H9 (cell line): ENCODE measurements at regions not wholly inside any gene's neighbourhood (a gene's known extent, or its start where the extent isn't known, plus 50 kb on each side); places are given as distances from the start of the nearest gene placed in this dataset.

Source experiments
- DNase-seq: peaks from one replicate; pipeline ENCODE4 v3.0.0-alpha.2; 2017
- H2AFZ ChIP-seq: one replicate; pipeline ENCODE4 v1.6.1; 2013; ENCODE audit warnings: mild to moderate bottlenecking, low read length, control low read depth, moderate library complexity
- H2AK5ac ChIP-seq: 2 replicates; pipeline ENCODE4 v1.6.1; 2013; ENCODE audit warnings: low read length, control low read depth, mixed read lengths; ENCODE audit not compliant: insufficient read length
- H2BK120ac ChIP-seq: one replicate; pipeline ENCODE4 v1.6.1; 2013; ENCODE audit warnings: low read depth, mild to moderate bottlenecking, low read length, control low read depth, inconsistent platforms; ENCODE audit not compliant: poor library complexity, severe bottlenecking
- H2BK12ac ChIP-seq: 2 replicates; pipeline ENCODE4 v1.6.1; 2013; ENCODE audit warnings: low read length, control low read depth, mixed read lengths, low read depth; ENCODE audit not compliant: insufficient read length
- H2BK15ac ChIP-seq: 2 replicates; pipeline ENCODE4 v1.6.1; 2013; ENCODE audit warnings: low read depth, low read length, control low read depth
- H2BK20ac ChIP-seq: one replicate; pipeline ENCODE4 v1.6.1; 2013; ENCODE audit warnings: low read depth, mild to moderate bottlenecking, low read length, control low read depth, inconsistent platforms; ENCODE audit not compliant: poor library complexity, severe bottlenecking
- H2BK5ac ChIP-seq: 2 replicates; pipeline ENCODE4 v1.6.1; 2013; ENCODE audit warnings: low read length, control low read depth, mixed read lengths; ENCODE audit not compliant: insufficient read length
- H3K14ac ChIP-seq: 2 replicates; pipeline ENCODE4 v1.6.1; 2013; ENCODE audit warnings: low read length, control low read depth; ENCODE audit not compliant: insufficient read depth
- H3K18ac ChIP-seq: 2 replicates; pipeline ENCODE4 v1.6.1; 2013; ENCODE audit warnings: low read depth, mild to moderate bottlenecking, mixed read lengths, low read length, control low read depth; ENCODE audit not compliant: insufficient read length
- H3K23ac ChIP-seq: 2 replicates; pipeline ENCODE4 v1.6.1; 2013; ENCODE audit warnings: low read length, control low read depth, mixed read lengths, low read depth; ENCODE audit not compliant: insufficient read length
- H3K23me2 ChIP-seq: 2 replicates; pipeline ENCODE4 v1.6.1; 2013; ENCODE audit warnings: low read depth, mild to moderate bottlenecking, mixed read lengths, low read length, control low read depth; ENCODE audit not compliant: insufficient read length, poor library complexity, severe bottlenecking
- H3K27ac ChIP-seq: 2 replicates; pipeline ENCODE4 v1.5.1; 2013; ENCODE audit warnings: low read length, control low read depth, mixed read lengths, low read depth; ENCODE audit not compliant: insufficient read length
- H3K27me3 ChIP-seq: 2 replicates; pipeline ENCODE4 v1.6.1; 2013; ENCODE audit warnings: low read length, control low read depth, inconsistent platforms; ENCODE audit not compliant: insufficient read depth
- H3K4ac ChIP-seq: 2 replicates; pipeline ENCODE4 v1.6.1; 2013; ENCODE audit warnings: low read depth, mild to moderate bottlenecking, control low read depth, inconsistent platforms, low read length, moderate library complexity
- H3K4me1 ChIP-seq: 2 replicates; pipeline ENCODE4 v1.6.1; 2013; ENCODE audit warnings: low read length, control low read depth, inconsistent platforms; ENCODE audit not compliant: insufficient read depth
- H3K4me2 ChIP-seq: 2 replicates; pipeline ENCODE4 v1.6.1; 2013; ENCODE audit warnings: low read length, control low read depth, mixed read lengths; ENCODE audit not compliant: insufficient read length, insufficient read depth
- H3K56ac ChIP-seq: 2 replicates; pipeline ENCODE4 v1.6.1; 2013; ENCODE audit warnings: low read depth, mild to moderate bottlenecking, mixed read lengths, low read length, control low read depth; ENCODE audit not compliant: insufficient read length
- H3K79me1 ChIP-seq: 2 replicates; pipeline ENCODE4 v1.6.1; 2013; ENCODE audit warnings: low read depth, mild to moderate bottlenecking, moderate library complexity, low read length, control low read depth, inconsistent platforms; ENCODE audit not compliant: insufficient read depth, poor library complexity, severe bottlenecking
- H3K79me2 ChIP-seq: 2 replicates; pipeline ENCODE4 v1.6.1; 2013; ENCODE audit warnings: low read length, control low read depth, inconsistent platforms; ENCODE audit not compliant: insufficient read depth
- H3K9ac ChIP-seq: 2 replicates; pipeline ENCODE4 v1.6.1; 2013; ENCODE audit warnings: low read length, control low read depth, mixed read lengths; ENCODE audit not compliant: insufficient read length; ENCODE audit errors: extremely low read depth
- H3K9me3 ChIP-seq: one replicate; pipeline ENCODE4 v1.6.1; 2013; ENCODE audit warnings: low read depth, low read length, inconsistent platforms; ENCODE audit not compliant: control insufficient read depth
- H3T11ph ChIP-seq: one replicate; pipeline ENCODE4 v1.6.1; 2013; ENCODE audit warnings: mild to moderate bottlenecking, low read length, control low read depth, inconsistent platforms
- H4K20me1 ChIP-seq: one replicate; pipeline ENCODE4 v1.6.1; 2013; ENCODE audit not compliant: control insufficient read depth, insufficient read length, insufficient read depth
- H4K5ac ChIP-seq: 2 replicates; pipeline ENCODE4 v1.6.1; 2013; ENCODE audit warnings: low read depth, mild to moderate bottlenecking, mixed read lengths, low read length, control low read depth; ENCODE audit not compliant: insufficient read length
- H4K8ac ChIP-seq: replicated peaks from 2 replicates; pipeline ENCODE4 v1.6.1; 2013; ENCODE audit warnings: low read length, control low read depth, mixed read lengths, low read depth; ENCODE audit not compliant: insufficient read length
- H4K91ac ChIP-seq: 2 replicates; pipeline ENCODE4 v1.6.1; 2013; ENCODE audit warnings: low read depth, mild to moderate bottlenecking, moderate library complexity, mixed read lengths, low read length, control low read depth; ENCODE audit not compliant: insufficient read length
- H3K27ac Mint-ChIP-seq, 3 experiments: 2 replicates in 2 of 3; 3 replicates in 1 of 3; pipeline ENCODE4 v1.8.0; 2020 to 2021; ENCODE audit warnings: mixed read lengths in 3 of 3, mild to moderate bottlenecking in 1 of 3, moderate library complexity in 1 of 3
- H3K27me3 Mint-ChIP-seq: 2 replicates; pipeline ENCODE4 v1.8.0; 2021; ENCODE audit warnings: low read depth, mild to moderate bottlenecking, moderate library complexity, mixed read lengths
- H3K36me3 Mint-ChIP-seq, 3 experiments: 2 replicates in 2 of 3; 3 replicates in 1 of 3; pipeline ENCODE4 v1.8.0; 2020 to 2021; ENCODE audit warnings: low read depth in 3 of 3, mixed read lengths in 3 of 3; ENCODE audit not compliant: insufficient read depth in 1 of 3
- H3K4me1 Mint-ChIP-seq, 2 experiments: 2 replicates each; pipeline ENCODE4 v1.8.0; 2020; ENCODE audit warnings: mixed read lengths in 2 of 2
- H3K4me3 Mint-ChIP-seq, 2 experiments: 2 replicates in 1 of 2; 3 replicates in 1 of 2; pipeline ENCODE4 v1.8.0; 2020 to 2021; ENCODE audit warnings: mild to moderate bottlenecking in 2 of 2, mixed read lengths in 2 of 2, moderate library complexity in 1 of 2
- H3K9me3 Mint-ChIP-seq, 2 experiments: 2 replicates in 1 of 2; 3 replicates in 1 of 2; pipeline ENCODE4 v1.8.0; 2020; ENCODE audit warnings: mild to moderate bottlenecking in 2 of 2, mixed read lengths in 2 of 2, moderate library complexity in 1 of 2
- WGBS: extraction: QIAGEN DNeasy Blood & Tissue Kit; methylation state at CpG from one replicate; pipeline ENCODE4 v1.1.7; 2013; ENCODE audit warnings: missing lambda C conversion rate, low lambda C conversion rate, mixed read lengths; ENCODE audit not compliant: insufficient read length; ENCODE audit errors: extremely low coverage; 5-methylcytosine and 5-hydroxymethylcytosine counted together
- TF ChIP-seq, protein P1 (sequence below): fragments of 200-600 bp; sonication (generic); conservative IDR thresholded peaks from 3 replicates; pipeline ENCODE4 v1.8.0; 2021; ENCODE audit warnings: antibody characterized with exemption, mild to moderate bottlenecking

DNA sequence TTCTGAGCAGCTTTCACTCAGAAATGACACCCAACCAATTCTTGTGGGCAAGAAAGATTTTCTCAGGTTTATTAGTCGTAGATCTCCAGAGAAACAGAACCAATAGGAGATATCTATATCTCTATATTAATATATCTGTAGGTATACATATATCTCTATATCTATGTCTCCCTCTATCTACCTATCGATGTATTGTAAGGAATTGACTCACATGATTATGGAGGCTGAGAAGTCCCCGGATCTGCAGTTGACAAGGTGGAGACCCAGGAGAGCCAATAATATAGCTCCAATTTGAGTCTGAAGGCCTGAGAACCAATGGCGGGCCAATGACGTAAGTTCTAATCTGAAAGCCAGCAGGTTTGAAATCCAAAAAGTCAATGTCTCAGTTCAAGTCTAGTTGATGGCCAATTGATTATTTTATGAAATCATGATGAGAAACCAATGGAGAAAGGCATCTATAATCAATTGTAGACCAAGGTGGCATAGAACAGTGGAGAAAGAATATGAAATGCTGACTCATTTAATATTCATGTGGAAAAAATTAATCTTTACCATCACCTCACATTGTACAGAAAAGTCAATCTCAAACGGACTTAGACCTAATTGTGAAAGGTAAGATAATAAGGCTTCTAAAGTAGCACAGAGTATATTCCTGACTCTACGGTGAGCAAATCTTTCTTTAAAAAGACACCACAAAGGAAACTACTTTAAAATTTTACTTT, 65.6 kb upstream of the CHRNA7 start:
- Histone ChIP-seq H3K79me2 (no peaks in the 10 kb centered on the region), H4K20me1 (no peaks in the 10 kb centered on the region), H3K4ac (no peak overlapping the region), H4K91ac (no peak overlapping the region), H4K8ac (no peak overlapping the region), H3T11ph (no peak overlapping the region), H3K79me1 (no peaks in the 10 kb centered on the region), H2AK5ac (no peak overlapping the region), H3K4me1 (peaks cover 3% of the 10 kb centered on the region; the same call in 1 of the 2 replicates), H4K5ac (no peak overlapping the region), H3K14ac (no peak overlapping the region), H3K27ac (no peak overlapping the region), H3K56ac (no peak overlapping the region), H2BK5ac (no peak overlapping the region), H2AFZ (no peak overlapping the region), H2BK120ac (no peak overlapping the region), H2BK15ac (no peak overlapping the region), H3K27me3 (no peaks in the 10 kb centered on the region), H3K4me2 (no peak overlapping the region), H3K23me2 (no peaks in the 10 kb centered on the region), H2BK12ac (no peak overlapping the region), H3K18ac (no peak overlapping the region), H2BK20ac (no peak overlapping the region), H3K23ac (no peak overlapping the region), H3K9me3 (peaks cover 6% of the 10 kb centered on the region), H3K9ac (no peak overlapping the region)
- Mint-ChIP-seq H3K36me3 (peaks cover 2 to 6% (median 4%) of the 10 kb centered on the region in 3 experiments; a peak in 5 of 7 replicates), H3K27ac (no peak overlapping the region), H3K4me1 (peaks cover 12% of the 10 kb centered on the region in 2 experiments), H3K27me3 (no peaks in the 10 kb centered on the region), H3K4me3 (no peak overlapping the region), H3K9me3 (peaks cover 22% of the 10 kb centered on the region in 2 experiments)
- no CpG with 5 or more reads among the region's 7 CpGs for WGBS
- TF ChIP-seq, protein P1, sequence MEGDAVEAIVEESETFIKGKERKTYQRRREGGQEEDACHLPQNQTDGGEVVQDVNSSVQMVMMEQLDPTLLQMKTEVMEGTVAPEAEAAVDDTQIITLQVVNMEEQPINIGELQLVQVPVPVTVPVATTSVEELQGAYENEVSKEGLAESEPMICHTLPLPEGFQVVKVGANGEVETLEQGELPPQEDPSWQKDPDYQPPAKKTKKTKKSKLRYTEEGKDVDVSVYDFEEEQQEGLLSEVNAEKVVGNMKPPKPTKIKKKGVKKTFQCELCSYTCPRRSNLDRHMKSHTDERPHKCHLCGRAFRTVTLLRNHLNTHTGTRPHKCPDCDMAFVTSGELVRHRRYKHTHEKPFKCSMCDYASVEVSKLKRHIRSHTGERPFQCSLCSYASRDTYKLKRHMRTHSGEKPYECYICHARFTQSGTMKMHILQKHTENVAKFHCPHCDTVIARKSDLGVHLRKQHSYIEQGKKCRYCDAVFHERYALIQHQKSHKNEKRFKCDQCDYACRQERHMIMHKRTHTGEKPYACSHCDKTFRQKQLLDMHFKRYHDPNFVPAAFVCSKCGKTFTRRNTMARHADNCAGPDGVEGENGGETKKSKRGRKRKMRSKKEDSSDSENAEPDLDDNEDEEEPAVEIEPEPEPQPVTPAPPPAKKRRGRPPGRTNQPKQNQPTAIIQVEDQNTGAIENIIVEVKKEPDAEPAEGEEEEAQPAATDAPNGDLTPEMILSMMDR, result 0 out of 3 replicates have a peak, but pooled peaks have one; percentile 23
- DNase-seq, result no peak
